ENCODE measurements at regions not wholly inside any gene's neighbourhood (a gene's known extent, or its start where the extent isn't known, plus 50 kb on each side); places are given as distances from the start of the nearest gene placed in this dataset.

- DNase-seq, result no peak
Measured at GRCh38 chr4:138014590-138015288, 227.4 kb downstream of the SLC7A11 start.

GRCh38 chr4:138013625-138014024, 228.5 kb downstream of the SLC7A11 start:
- DNase-seq, result no peak

GRCh38 chr4:138010639-138011038, 231.5 kb downstream of the SLC7A11 start:
- DNase-seq, result no peak

GRCh38 chr4:138007572-138007971, 234.6 kb downstream of the SLC7A11 start:
- DNase-seq, result no peak

DNA sequence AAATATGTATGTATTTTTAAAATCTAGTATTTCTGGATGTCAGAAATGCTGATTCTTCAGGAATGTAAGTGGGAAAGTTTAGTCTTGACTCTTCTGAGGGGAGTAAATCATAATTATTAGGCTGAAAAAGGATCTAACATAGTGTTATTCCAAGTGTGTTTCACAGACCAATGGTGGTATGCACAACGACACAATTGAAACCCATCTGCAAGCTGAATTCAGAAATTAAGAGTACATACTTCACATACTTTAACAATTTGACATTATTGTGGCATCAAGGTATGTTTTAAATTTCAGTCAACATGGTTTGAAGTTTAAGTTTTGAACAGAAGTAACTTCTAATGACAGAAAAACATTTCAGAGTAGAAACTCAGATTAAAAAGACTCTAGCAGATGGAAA, 236.7 kb downstream of the SLC7A11 start:
- peak; percentile 42 for DNase-seq

DNA sequence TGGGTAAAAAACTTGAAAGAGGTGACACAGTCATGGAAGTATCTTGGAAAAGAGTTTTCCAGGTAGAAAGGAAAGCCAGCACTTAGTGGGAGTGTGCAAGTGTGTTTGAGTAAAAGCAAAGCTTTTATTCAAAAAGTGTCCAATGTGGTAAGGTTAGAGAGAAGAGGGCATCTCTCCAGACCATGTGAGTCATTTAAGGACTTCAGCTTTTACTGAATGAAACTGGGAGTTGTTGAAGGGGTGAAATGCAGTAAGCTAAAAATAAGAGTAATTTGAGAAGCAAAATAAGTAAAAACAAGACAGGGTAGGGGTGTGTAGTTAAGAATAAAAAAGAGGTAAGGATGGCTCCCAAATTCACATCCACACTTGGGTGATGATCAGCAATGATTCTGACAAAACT, 238.9 kb downstream of the SLC7A11 start:
- DNase-seq, result peak; percentile 24

- DNase-seq, result peak; percentile 93
Measured at GRCh38 chr4:137998666-137999429, 243.3 kb downstream of the SLC7A11 start.

DNA sequence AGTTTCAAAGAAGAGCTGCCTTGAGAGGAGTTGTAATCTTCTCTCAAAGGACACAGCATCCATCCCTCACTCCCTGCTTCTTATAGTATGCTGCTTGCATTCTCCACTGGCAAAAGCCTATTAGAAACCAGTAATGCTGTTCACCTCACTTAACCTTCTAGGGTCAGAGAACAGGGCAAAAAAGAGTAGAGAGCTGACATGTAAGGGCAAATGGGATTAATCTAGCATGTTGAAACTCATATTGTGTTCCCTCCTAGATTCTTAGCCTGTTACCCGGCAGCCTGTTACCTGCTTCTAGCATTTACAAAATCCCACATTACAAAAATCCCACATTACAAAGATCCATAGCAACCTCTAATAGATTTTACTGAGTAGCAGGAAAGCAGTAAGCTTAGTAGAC, 244.7 kb downstream of the SLC7A11 start:
- no peak for DNase-seq

DNA sequence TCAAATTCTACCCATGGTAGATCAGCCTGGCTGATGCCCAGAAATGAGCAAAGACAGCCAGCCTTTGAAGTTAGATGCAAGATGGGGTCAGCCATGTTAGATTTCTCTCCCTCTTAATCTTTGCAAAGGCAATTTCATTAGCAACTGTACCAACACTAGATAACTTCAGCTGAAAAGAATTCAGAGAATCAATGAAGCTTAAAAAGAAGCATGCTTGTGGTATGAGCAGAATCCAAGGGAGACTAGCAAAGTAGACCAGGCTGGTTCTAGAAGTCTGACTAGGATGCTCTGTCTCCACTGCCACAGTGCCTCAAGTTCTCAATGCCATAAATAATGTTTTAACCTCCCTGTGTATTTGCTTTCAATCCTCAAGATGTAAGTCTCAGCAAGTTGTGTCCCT, 247.3 kb downstream of the SLC7A11 start:
- peak; percentile 89 for DNase-seq

DNA sequence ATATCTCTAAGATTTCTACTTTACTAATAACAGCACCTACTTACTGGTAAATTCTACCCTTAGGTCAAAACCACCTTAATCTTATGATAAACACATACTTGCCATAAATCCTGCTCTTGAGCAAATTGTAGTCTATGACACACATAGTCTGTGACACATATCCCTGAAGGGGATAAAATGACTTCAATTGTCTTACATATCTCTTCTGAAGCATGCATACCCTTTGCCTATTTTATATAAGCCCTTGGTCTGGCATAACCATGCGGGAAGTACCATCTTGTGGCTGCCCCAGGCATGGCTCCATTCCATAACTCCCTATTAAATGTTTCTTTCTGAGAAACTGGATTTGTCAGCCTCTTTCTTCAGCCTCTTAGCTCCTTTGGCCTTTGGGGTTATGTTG, 248.9 kb downstream of the SLC7A11 start:
- DNase-seq, result no peak

GRCh38 chr4:137981277-137981676, 260.9 kb downstream of the SLC7A11 start:
- DNase-seq, result peak; percentile 69

GRCh38 chr4:137980641-137981040, 261.5 kb downstream of the SLC7A11 start:
- no peak for DNase-seq

DNA sequence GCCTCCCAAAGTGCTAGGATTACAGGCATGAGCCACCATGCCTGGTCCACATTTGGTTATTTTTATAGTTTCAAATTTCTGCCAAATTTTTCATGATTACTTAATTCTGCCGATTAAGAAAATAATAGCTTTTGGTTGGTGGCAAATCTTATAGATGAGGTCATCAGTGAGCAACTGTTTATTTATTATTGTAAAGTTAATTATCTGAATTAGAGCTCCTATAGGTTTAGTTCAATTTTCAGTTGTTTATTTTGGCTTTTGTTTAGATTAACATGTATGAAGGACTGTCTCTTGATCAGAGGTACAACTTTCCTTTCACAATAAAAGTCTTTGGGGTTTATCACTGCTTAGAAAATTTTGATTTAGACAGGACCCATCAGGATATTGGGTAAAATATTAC, 262.2 kb downstream of the SLC7A11 start:
- no peak for DNase-seq

DNA sequence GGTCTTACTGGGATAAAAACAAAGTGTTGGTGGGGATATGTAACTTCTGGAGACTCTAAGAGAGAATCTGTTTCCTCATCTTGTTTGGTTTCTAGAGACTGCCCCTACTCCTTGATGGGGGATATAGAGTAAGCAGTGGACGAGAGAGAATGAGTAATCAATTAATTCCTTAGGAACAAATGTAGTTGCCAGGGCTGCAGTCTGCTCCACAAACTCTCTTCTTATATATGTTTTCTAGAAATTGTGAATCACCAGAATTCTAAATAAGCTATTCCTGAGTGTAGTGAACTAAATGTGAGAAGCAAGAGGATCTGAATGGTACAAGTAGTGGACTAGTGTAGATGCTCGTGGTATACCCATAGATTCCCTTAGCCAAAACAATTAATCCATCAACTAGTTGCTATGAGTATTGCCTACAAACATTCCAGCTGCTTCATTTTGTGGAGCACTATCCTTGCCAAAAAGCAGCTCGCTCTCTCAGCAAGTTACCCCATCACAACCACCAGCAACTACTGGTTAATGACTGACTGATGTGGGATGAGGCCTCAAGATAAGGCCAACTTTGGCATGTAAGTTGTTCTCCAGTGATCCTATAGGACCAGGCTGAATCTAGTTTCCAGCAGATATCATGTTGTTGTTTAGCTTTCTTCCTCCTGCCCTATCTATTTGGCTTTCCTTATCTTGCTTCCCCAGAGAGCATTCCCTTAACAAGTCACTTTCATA, 273.0 kb downstream of the SLC7A11 start:
- peak; percentile 21 for DNase-seq

- peak; percentile 9 for DNase-seq
Measured at GRCh38 chr4:137967480-137968190, 274.5 kb downstream of the SLC7A11 start.

DNA sequence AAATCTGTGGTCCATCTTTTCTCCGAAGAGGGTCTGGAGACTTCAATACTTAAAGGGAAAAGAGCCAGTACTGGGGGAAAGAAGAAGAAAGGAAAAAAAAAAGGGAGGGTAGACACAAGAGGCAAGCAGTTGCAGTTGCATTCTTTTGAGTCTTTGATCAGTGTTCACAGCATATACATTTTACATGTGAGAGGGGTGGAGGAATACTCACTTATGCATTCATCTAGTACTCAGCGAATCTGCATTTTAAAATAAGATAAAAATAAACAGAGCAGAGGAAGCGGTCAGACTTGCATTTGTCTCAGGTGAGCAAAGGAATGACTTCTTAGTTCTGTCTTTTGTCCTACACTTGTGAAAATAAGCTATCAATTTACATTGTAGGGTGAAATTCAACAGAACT, 275.6 kb downstream of the SLC7A11 start:
- DNase-seq, result no peak

GRCh38 chr4:137961051-137961438, 281.1 kb downstream of the SLC7A11 start:
- no peak for DNase-seq

- DNase-seq, result peak; percentile 85
Measured at GRCh38 chr4:137960371-137961050, 281.6 kb downstream of the SLC7A11 start.

DNA sequence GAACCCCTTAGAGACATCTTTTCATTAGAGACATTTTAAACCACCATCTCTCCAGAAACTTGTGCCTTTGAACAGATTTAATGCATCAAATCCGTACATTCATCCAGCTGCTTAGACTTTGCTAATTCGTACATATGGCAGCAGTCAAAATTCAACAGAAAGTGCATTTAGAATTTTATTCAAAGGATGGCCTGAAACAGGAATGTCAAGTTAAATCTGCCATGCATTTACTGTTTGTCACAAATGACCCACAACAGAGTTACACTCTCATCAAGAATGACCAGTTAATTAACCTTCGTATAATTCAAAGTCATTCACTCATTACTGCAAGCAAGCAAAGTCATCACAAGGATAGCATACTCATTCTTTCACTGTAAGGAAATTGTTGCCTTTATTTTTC, 284.3 kb downstream of the SLC7A11 start:
- no peak for DNase-seq

GRCh38 chr4:137956256-137956655, 285.9 kb downstream of the SLC7A11 start:
- DNase-seq, result peak; percentile 32

DNA sequence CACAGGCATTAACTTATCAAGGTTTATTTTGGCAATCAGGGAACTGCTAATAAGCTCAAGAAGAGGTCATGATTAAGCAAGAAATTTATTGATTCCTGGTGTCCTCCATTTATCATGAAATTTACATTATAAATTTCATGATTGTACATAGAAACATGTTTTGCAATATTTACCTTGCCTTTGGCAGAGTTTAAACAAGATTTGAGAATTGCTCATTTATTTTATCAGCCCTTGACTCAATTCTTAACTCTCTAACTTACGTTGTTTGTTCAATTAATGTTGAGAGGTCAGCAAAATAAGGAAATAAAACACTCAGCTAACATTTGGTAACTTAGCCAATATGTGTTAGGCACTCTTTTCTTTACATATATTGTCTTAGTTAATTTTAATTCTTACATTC, 286.6 kb downstream of the SLC7A11 start:
- no peak for DNase-seq

- DNase-seq, result no peak
Measured at GRCh38 chr4:137952116-137952515, 290.0 kb downstream of the SLC7A11 start.

All from fibroblast of skin of scalp (primary cell).